ENCODE measurements at regions not wholly inside any gene's neighbourhood (a gene's known extent, or its start where the extent isn't known, plus 50 kb on each side); places are given as distances from the start of the nearest gene placed in this dataset.

DNA sequence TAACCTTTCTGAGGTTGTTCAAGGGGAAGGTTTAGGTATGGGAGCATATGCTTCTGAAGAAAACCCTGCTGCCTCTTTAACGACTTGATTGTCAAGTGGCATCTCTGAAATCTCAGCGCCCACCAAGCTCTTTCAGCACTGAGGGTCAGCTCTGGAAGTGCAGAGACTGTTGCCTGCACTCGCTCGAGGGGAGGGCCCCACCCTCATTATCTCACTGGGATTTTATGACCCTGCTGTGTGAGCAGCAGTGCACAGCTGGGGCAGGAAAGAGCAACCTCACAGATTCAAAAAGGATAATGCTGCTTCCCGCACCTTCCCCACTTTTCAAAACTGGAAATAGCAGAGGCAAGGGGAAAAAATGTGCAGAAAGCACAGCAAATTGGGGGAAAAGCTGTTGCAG, 56.9 kb upstream of the SPRED2 start:
- TF ChIP-seq, protein P1, sequence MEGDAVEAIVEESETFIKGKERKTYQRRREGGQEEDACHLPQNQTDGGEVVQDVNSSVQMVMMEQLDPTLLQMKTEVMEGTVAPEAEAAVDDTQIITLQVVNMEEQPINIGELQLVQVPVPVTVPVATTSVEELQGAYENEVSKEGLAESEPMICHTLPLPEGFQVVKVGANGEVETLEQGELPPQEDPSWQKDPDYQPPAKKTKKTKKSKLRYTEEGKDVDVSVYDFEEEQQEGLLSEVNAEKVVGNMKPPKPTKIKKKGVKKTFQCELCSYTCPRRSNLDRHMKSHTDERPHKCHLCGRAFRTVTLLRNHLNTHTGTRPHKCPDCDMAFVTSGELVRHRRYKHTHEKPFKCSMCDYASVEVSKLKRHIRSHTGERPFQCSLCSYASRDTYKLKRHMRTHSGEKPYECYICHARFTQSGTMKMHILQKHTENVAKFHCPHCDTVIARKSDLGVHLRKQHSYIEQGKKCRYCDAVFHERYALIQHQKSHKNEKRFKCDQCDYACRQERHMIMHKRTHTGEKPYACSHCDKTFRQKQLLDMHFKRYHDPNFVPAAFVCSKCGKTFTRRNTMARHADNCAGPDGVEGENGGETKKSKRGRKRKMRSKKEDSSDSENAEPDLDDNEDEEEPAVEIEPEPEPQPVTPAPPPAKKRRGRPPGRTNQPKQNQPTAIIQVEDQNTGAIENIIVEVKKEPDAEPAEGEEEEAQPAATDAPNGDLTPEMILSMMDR (IDR thresholded peaks at IDR 0.05): no peak
- TF ChIP-seq TCF7L2 (IDR thresholded peaks at IDR 0.05; ENCODE audit: low read depth, low read length): no peak
- TF ChIP-seq, protein P2, sequence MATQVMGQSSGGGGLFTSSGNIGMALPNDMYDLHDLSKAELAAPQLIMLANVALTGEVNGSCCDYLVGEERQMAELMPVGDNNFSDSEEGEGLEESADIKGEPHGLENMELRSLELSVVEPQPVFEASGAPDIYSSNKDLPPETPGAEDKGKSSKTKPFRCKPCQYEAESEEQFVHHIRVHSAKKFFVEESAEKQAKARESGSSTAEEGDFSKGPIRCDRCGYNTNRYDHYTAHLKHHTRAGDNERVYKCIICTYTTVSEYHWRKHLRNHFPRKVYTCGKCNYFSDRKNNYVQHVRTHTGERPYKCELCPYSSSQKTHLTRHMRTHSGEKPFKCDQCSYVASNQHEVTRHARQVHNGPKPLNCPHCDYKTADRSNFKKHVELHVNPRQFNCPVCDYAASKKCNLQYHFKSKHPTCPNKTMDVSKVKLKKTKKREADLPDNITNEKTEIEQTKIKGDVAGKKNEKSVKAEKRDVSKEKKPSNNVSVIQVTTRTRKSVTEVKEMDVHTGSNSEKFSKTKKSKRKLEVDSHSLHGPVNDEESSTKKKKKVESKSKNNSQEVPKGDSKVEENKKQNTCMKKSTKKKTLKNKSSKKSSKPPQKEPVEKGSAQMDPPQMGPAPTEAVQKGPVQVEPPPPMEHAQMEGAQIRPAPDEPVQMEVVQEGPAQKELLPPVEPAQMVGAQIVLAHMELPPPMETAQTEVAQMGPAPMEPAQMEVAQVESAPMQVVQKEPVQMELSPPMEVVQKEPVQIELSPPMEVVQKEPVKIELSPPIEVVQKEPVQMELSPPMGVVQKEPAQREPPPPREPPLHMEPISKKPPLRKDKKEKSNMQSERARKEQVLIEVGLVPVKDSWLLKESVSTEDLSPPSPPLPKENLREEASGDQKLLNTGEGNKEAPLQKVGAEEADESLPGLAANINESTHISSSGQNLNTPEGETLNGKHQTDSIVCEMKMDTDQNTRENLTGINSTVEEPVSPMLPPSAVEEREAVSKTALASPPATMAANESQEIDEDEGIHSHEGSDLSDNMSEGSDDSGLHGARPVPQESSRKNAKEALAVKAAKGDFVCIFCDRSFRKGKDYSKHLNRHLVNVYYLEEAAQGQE (IDR thresholded peaks at IDR 0.05; ENCODE audit: insufficient read depth in 1 of 2, low read depth in 2 of 2, low read length in 1 of 2): no peak
- TF ChIP-seq POLR2AphosphoS5 (IDR thresholded peaks at IDR 0.05; ENCODE audit: low read depth, low read length): no peak
- no peak for TF ChIP-seq SIN3A (IDR thresholded peaks at IDR 0.05; ENCODE audit: borderline replicate concordance, insufficient read depth, low read depth, low read length)
- no peaks in the 10 kb centered on the region for H3K36me3 ChIP-seq (ENCODE audit: control insufficient read depth, insufficient read depth, low read length)
- no peak overlapping the region for H3K4me3 ChIP-seq (ENCODE audit: low read depth in 2 of 2, low read length in 2 of 2)
- no peak overlapping the region for H3K27ac ChIP-seq (ENCODE audit: low read length)
- CTCF ChIA-PET: no interaction called here
- in situ Hi-C loops (cut with HindIII; ENCODE audit: low pct_unique_long_range_greater_than_20kb, low sequenced_read_pairs): no loop called here
- no peak for DNase-seq (ENCODE audit: low read depth, low spot score)
- H3K4me1 ChIP-seq (ENCODE audit: control insufficient read depth, insufficient read depth, low read length): no peaks in the 10 kb centered on the region
- intact Hi-C loops (cut with micrococcal nuclease; ENCODE audit: unreplicated experiment): no loop called here
- POLR2A ChIA-PET: no interaction called here
- H3K9me3 ChIP-seq (ENCODE audit: control insufficient read depth, insufficient read depth, low read depth, low read length): 0 out of 2 replicates have a peak, but pooled peaks cover 8% of the 10 kb centered on the region
- BruUV-seq (replicated peaks): no TSS peak
- no peaks in the 10 kb centered on the region for H3K27me3 ChIP-seq (ENCODE audit: control insufficient read depth, insufficient read depth, low read length)
- no peak for ATAC-seq

DNA sequence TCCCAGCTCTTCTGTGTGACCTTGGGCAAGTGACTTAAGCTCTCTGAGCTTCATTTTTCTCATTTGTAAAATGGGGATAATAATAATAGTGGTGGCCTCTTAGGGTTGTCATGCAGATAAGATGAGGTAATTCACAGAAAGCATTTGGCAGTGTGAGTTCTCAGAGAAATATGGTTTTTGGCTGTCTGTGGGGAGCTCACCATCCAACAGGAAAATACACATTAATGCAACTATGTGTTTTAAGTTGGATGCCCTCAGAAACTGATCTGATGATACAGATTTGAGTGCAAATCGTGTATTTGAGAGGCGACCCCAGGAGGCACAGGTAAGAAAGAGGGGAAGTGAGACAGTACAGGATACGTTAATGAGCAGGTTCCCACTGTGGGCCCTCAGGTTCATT, 56.1 kb upstream of the SPRED2 start:
- CTCF ChIA-PET: no interaction called here
- no peak for ATAC-seq

More for the DNA sequence above, 56.1 kb upstream of the SPRED2 start:
- no peak overlapping the region for H3K4me3 ChIP-seq (ENCODE audit: low read depth in 2 of 2, low read length in 2 of 2)
- no peak for TF ChIP-seq POLR2AphosphoS5 (IDR thresholded peaks at IDR 0.05; ENCODE audit: low read depth, low read length)
- no peak for TF ChIP-seq SIN3A (IDR thresholded peaks at IDR 0.05; ENCODE audit: borderline replicate concordance, insufficient read depth, low read depth, low read length)
- no peak for TF ChIP-seq TCF7L2 (IDR thresholded peaks at IDR 0.05; ENCODE audit: low read depth, low read length)
- TF ChIP-seq, protein P2 (IDR thresholded peaks at IDR 0.05; ENCODE audit: insufficient read depth in 1 of 2, low read depth in 2 of 2, low read length in 1 of 2): no peak
- no TSS peak for BruUV-seq (replicated peaks)
- intact Hi-C loops (cut with micrococcal nuclease; ENCODE audit: unreplicated experiment) (no loop called here), in situ Hi-C loops (cut with HindIII; ENCODE audit: low pct_unique_long_range_greater_than_20kb, low sequenced_read_pairs) (no loop called here)
- H3K27me3 ChIP-seq (ENCODE audit: control insufficient read depth, insufficient read depth, low read length): no peaks in the 10 kb centered on the region
- no peak for DNase-seq (ENCODE audit: low read depth, low spot score)
- no peaks in the 10 kb centered on the region for H3K4me1 ChIP-seq (ENCODE audit: control insufficient read depth, insufficient read depth, low read length)
- 0 out of 2 replicates have a peak, but pooled peaks cover 8% of the 10 kb centered on the region for H3K9me3 ChIP-seq (ENCODE audit: control insufficient read depth, insufficient read depth, low read depth, low read length)
- no peaks in the 10 kb centered on the region for H3K36me3 ChIP-seq (ENCODE audit: control insufficient read depth, insufficient read depth, low read length)
- no peak overlapping the region for H3K27ac ChIP-seq (ENCODE audit: low read length)
- POLR2A ChIA-PET: no interaction called here

All from Panc1 (cell line).